GM23248 (cell line): ENCODE measurements at regions not wholly inside any gene's neighbourhood (a gene's known extent, or its start where the extent isn't known, plus 50 kb on each side); places are given as distances from the start of the nearest gene placed in this dataset.

Experiments used
- EZH2 ChIP-seq: fragments of 200-600 bp; sonication (generic); IDR thresholded peaks from 2 replicates; pipeline ENCODE4 v1.6.1; 2018; ENCODE audit warnings: antibody characterized with exemption, mild to moderate bottlenecking; ENCODE audit not compliant: insufficient read depth, poor library complexity, severe bottlenecking
- EZH2phosphoT487 ChIP-seq: fragments of 200-600 bp; sonication (generic); IDR thresholded peaks from 2 replicates; pipeline ENCODE4 v1.6.1; 2018; ENCODE audit warnings: antibody characterized with exemption, moderate library complexity, mild to moderate bottlenecking, low read depth; ENCODE audit not compliant: insufficient read depth

GRCh38 chr2:160735696-160736095 is 242.1 kb upstream of the RBMS1 start:
- TF ChIP-seq EZH2 (no peak), EZH2phosphoT487 (no peak)
